Jurkat, Clone E6-1 (cell line): ENCODE measurements at regions not wholly inside any gene's neighbourhood (a gene's known extent, or its start where the extent isn't known, plus 50 kb on each side); places are given as distances from the start of the nearest gene placed in this dataset.

Source experiments
- DNase-seq: peaks from one replicate; pipeline ENCODE4 v3.0.0-alpha.2; 2011; ENCODE audit warnings: low read depth, low spot score
- H3K4me3 ChIP-seq: 2 replicates; pipeline ENCODE4 v1.5.1; 2011; ENCODE audit warnings: mild to moderate bottlenecking, low read length, control low read depth, moderate library complexity

GRCh38 chr5:158140120-158140731, 281.3 kb upstream of the CLINT1 start:
- no peak overlapping the region for H3K4me3 ChIP-seq
- no peak for DNase-seq

- H3K4me3 ChIP-seq: no peak overlapping the region
- DNase-seq: no peak
Measured at GRCh38 chr5:158139161-158139560, 280.2 kb upstream of the CLINT1 start.

- DNase-seq: no peak
Measured at GRCh38 chr5:158135682-158136179, 276.8 kb upstream of the CLINT1 start.

GRCh38 chr5:158133369-158133768, 274.4 kb upstream of the CLINT1 start:
- no peak overlapping the region for H3K4me3 ChIP-seq
- DNase-seq: no peak

More at GRCh38 chr5:158135682-158136179, 276.8 kb upstream of the CLINT1 start:
- no peak overlapping the region for H3K4me3 ChIP-seq

GRCh38 chr5:158127536-158127935, 268.6 kb upstream of the CLINT1 start:
- H3K4me3 ChIP-seq: no peak overlapping the region
- no peak for DNase-seq

- peak; percentile 69 for DNase-seq
- 0 out of 2 replicates have a peak overlapping the region, but pooled peaks have one; percentile 7 for H3K4me3 ChIP-seq
Measured at GRCh38 chr5:158126442-158127405, 267.8 kb upstream of the CLINT1 start.

- DNase-seq: no peak
- H3K4me3 ChIP-seq: no peak overlapping the region
Measured at GRCh38 chr5:158124606-158125316, 265.8 kb upstream of the CLINT1 start.

GRCh38 chr5:158123595-158123994, 264.6 kb upstream of the CLINT1 start:
- DNase-seq: no peak
- no peak overlapping the region for H3K4me3 ChIP-seq

- no peak overlapping the region for H3K4me3 ChIP-seq
- DNase-seq: peak; percentile 36
Measured at GRCh38 chr5:158121678-158122077, 262.7 kb upstream of the CLINT1 start.

- no peak overlapping the region for H3K4me3 ChIP-seq
Measured at GRCh38 chr5:158120760-158121159, 261.8 kb upstream of the CLINT1 start.

GRCh38 chr5:158119961-158120723, 261.2 kb upstream of the CLINT1 start:
- no peak overlapping the region for H3K4me3 ChIP-seq
- DNase-seq: peak; percentile 44

More at GRCh38 chr5:158120760-158121159, 261.8 kb upstream of the CLINT1 start:
- DNase-seq: no peak

- H3K4me3 ChIP-seq: no peak overlapping the region
- DNase-seq: no peak
Measured at GRCh38 chr5:158117467-158118160, 258.7 kb upstream of the CLINT1 start.

- H3K4me3 ChIP-seq: no peak overlapping the region
- DNase-seq: no peak
Measured at GRCh38 chr5:158116965-158117364, 258.0 kb upstream of the CLINT1 start.

- H3K4me3 ChIP-seq: no peak overlapping the region
- DNase-seq: no peak
Measured at GRCh38 chr5:158115468-158115867, 256.5 kb upstream of the CLINT1 start.

- DNase-seq: no peak
- no peak overlapping the region for H3K4me3 ChIP-seq
Measured at GRCh38 chr5:158108177-158108576, 249.2 kb upstream of the CLINT1 start.

- no peak for DNase-seq
- H3K4me3 ChIP-seq: no peak overlapping the region
Measured at GRCh38 chr5:158100373-158100888, 241.5 kb upstream of the CLINT1 start.

GRCh38 chr5:158099571-158100105, 240.7 kb upstream of the CLINT1 start:
- no peak for DNase-seq

GRCh38 chr5:158096835-158097234, 237.9 kb upstream of the CLINT1 start:
- no peak overlapping the region for H3K4me3 ChIP-seq
- DNase-seq: no peak

More at GRCh38 chr5:158099571-158100105, 240.7 kb upstream of the CLINT1 start:
- no peak overlapping the region for H3K4me3 ChIP-seq
